Omental fat pad (tissue), 3 donors: ENCODE measurements at regions not wholly inside any gene's neighbourhood (a gene's known extent, or its start where the extent isn't known, plus 50 kb on each side); places are given as distances from the start of the nearest gene placed in this dataset.

Experiments
- ATAC-seq: fragments of 150-250 bp; one replicate; pipeline ENCODE4 v1.9.1; 2016; ENCODE audit warnings: mild to moderate bottlenecking, moderate library complexity; ENCODE audit not compliant: low FRiP score
- DNase-seq: peaks from one replicate; pipeline ENCODE4 v3.0.0-alpha.2; 2019; ENCODE audit warnings: low spot score
- TF ChIP-seq, protein P1 (sequence below), 3 donors: fragments of 450-650 bp; IDR thresholded peaks; one replicate each; pipeline ENCODE4 v1.5.1; 2016 to 2017; ENCODE audit warnings: antibody characterized with exemption in 3 of 3, mild to moderate bottlenecking in 3 of 3, moderate library complexity in 2 of 3

DNA sequence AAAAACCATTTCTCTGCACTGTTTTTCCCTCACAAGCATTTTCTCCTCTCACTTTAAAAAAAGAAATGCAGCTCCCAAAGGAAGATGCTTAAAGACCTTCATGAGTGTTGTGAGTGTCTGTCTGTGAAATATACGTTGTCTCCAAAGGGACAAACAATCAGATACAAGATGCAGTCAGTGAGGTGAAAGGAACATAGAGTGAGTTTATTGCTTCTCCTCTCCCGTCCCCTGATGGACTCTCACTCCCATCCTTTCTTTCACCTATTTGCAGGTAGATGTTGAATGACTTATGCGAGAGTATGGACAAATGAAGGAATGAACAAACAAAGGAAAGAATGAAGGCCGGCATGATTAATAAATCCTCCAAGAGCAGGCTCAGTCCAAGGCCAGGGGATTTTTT is 561.2 kb upstream of the DIPK2B start:
- DNase-seq = no peak
- TF ChIP-seq, protein P1, sequence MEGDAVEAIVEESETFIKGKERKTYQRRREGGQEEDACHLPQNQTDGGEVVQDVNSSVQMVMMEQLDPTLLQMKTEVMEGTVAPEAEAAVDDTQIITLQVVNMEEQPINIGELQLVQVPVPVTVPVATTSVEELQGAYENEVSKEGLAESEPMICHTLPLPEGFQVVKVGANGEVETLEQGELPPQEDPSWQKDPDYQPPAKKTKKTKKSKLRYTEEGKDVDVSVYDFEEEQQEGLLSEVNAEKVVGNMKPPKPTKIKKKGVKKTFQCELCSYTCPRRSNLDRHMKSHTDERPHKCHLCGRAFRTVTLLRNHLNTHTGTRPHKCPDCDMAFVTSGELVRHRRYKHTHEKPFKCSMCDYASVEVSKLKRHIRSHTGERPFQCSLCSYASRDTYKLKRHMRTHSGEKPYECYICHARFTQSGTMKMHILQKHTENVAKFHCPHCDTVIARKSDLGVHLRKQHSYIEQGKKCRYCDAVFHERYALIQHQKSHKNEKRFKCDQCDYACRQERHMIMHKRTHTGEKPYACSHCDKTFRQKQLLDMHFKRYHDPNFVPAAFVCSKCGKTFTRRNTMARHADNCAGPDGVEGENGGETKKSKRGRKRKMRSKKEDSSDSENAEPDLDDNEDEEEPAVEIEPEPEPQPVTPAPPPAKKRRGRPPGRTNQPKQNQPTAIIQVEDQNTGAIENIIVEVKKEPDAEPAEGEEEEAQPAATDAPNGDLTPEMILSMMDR (IDR thresholded peaks at IDR 0.05) = no peak
- no peak for ATAC-seq

GRCh38 chrX:45760187-45760742 is 559.6 kb upstream of the DIPK2B start:
- TF ChIP-seq, protein P1 (IDR thresholded peaks at IDR 0.05) = no peak
- DNase-seq = no peak
- ATAC-seq = no peak

DNA sequence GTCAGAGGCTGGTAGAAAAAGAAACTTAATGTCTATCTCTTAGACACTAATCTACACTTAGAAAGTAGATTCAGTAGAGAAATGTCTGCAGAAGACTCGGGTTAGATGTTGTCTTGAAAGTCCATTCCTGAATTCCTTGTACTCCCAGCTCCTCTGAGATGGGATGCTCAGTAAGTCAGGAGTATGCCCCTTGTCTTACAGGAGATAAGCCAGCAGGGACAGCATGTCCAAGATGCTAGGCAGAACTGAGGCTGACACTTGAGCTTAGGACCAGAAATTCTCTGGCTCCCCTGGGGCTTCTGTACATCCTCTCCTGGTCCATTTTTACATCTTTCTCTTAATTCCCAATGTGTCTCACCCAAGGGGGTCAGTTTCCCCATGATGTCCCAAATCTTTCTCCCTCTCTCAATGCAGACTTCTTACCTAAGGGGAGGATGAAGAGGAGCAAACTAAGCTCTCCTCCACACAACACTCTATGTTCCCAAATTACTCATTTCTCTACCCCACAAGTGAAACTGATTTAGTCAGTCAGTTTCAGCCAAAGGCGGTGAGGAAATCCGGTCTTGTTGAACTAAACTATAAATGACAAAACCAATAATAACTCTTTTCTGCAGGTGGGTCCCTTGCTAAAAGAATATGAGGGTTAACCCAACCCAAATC is 558.2 kb upstream of the DIPK2B start:
- ATAC-seq (no peak), DNase-seq (no peak)
- TF ChIP-seq, protein P1 (IDR thresholded peaks at IDR 0.05) = no peak

DNA sequence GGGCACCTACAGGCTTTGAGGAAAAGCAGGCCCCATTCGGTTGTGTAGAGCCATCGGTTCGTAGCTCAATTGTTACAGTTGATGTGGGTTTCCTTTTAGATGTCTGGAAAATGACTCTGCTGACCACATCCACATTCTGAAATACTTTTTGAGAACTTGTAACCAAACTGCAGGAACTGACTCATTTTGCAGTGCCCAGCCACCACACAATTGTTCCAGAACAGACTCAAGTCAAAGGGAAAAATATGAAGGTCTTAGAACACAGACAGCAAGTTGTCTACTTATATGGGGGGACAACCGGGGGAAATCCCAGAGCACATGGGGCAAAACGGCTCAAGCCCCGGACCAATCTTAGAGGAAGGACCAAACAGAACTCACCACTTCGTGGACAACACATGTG is 557.6 kb upstream of the DIPK2B start:
- DNase-seq (no peak), ATAC-seq (no peak)
- TF ChIP-seq, protein P1 (IDR thresholded peaks at IDR 0.05) = no peak

DNA sequence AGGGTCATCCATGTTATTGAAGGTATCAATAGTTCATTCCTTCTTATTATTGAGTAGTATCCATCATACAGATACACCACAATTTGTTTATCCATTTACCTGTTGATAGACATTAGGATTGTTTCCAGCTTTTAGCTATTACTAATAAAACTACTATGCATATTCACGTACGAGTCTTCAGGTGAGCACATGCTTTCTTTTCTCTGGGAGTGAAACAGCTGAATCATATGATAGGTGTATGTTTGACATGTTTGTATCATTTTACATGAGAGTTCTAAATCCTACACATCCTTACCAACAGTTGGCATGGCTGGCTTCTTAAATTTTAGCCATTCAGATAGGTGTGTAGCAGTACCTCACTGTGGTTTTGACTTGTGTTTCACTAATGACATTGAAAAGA is 556.6 kb upstream of the DIPK2B start:
- TF ChIP-seq, protein P1 (IDR thresholded peaks at IDR 0.05) = no peak
- ATAC-seq (no peak), DNase-seq (no peak)

GRCh38 chrX:45756557-45756956 is 555.9 kb upstream of the DIPK2B start:
- no peak for DNase-seq
- TF ChIP-seq, protein P1 (IDR thresholded peaks at IDR 0.05) = no peak
- ATAC-seq = no peak

DNA sequence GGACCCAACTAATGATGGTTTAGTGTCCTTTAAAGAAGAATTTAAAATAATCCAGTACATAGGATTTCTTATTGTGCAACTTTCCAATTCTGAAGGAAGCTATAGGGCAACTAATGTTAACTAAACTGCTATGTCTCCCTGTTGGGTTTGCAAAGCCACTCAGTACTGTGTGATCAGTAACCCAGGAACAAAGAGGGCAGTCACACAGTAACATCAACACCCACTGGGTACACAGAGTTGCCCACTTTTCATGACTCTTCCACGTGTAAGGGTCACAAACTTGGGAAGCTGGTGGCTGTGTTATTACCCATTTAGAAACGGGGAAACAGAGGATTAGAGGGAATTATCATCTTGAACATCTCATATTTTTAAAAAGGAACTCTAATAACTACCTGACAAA is 555.0 kb upstream of the DIPK2B start:
- DNase-seq (no peak), ATAC-seq (no peak)
- TF ChIP-seq, protein P1 (IDR thresholded peaks at IDR 0.05) = no peak
